NCI-H524 (cell line): ENCODE measurements at regions not wholly inside any gene's neighbourhood (a gene's known extent, or its start where the extent isn't known, plus 50 kb on each side); places are given as distances from the start of the nearest gene placed in this dataset.
A peak's percentile ranks its signal among the peaks of the same experiment; 100 is the strongest.
"Not testable (repeated sequence)": the region's sequence is repeated elsewhere in the genome, so short reads cannot be mapped to it uniquely, and the experiment has no call there.

ENCODE experiments used
- DNase-seq, 2 experiments: peaks; one replicate each; lab custom pipeline; 2025; lab: John Stamatoyannopoulos, UW

- DNase-seq, result no peak
Observed at GRCh38 chrX:36650622-36651021, 357.5 kb upstream of the FAM47C start.

GRCh38 chrX:36683507-36683906, 324.7 kb upstream of the FAM47C start:
- DNase-seq, result no peak

GRCh38 chrX:36684053-36684452, 324.1 kb upstream of the FAM47C start:
- no peak for DNase-seq

GRCh38 chrX:36721990-36722389, 286.2 kb upstream of the FAM47C start:
- no peak for DNase-seq

GRCh38 chrX:36753602-36754001, 254.6 kb upstream of the FAM47C start:
- no peak for DNase-seq

- no peak for DNase-seq
Observed at GRCh38 chrX:36787752-36788151, 220.4 kb upstream of the FAM47C start.

- no peak for DNase-seq
Observed at GRCh38 chrX:36803151-36803550, 205.0 kb upstream of the FAM47C start.

- no peak for DNase-seq
Observed at GRCh38 chrX:36804066-36804465, 204.1 kb upstream of the FAM47C start.

- DNase-seq, result no peak
Observed at GRCh38 chrX:36844857-36845256, 163.3 kb upstream of the FAM47C start.

GRCh38 chrX:36847496-36847895, 160.7 kb upstream of the FAM47C start:
- DNase-seq, result no peak

GRCh38 chrX:36849407-36849806, 158.8 kb upstream of the FAM47C start:
- no peak for DNase-seq

- DNase-seq, result no peak
Observed at GRCh38 chrX:36856849-36857248, 151.3 kb upstream of the FAM47C start.

GRCh38 chrX:36859231-36859630, 148.9 kb upstream of the FAM47C start:
- no peak for DNase-seq

GRCh38 chrX:36861601-36862000, 146.6 kb upstream of the FAM47C start:
- no peak for DNase-seq

- DNase-seq, result peak; percentile 6 to 17
Observed at GRCh38 chrX:36867143-36867542, 141.0 kb upstream of the FAM47C start.

- no peak for DNase-seq
Observed at GRCh38 chrX:36868592-36868991, 139.6 kb upstream of the FAM47C start.

- DNase-seq, result no peak
Observed at GRCh38 chrX:36869457-36869856, 138.7 kb upstream of the FAM47C start.

- DNase-seq, result no peak
Observed at GRCh38 chrX:36897690-36898089, 110.5 kb upstream of the FAM47C start.

GRCh38 chrX:36898301-36898700, 109.9 kb upstream of the FAM47C start:
- peak in 1 of 2 experiments; percentile 0 for DNase-seq

- not testable (repeated sequence) for DNase-seq
Observed at GRCh38 chrX:36904561-36904960, 103.6 kb upstream of the FAM47C start.

GRCh38 chrX:36908801-36909675, 99.1 kb upstream of the FAM47C start:
- peak in 1 of 2 experiments; percentile 50 for DNase-seq

GRCh38 chrX:36909676-36910030, 98.5 kb upstream of the FAM47C start:
- no peak for DNase-seq

GRCh38 chrX:36913551-36913950, 94.6 kb upstream of the FAM47C start:
- no peak for DNase-seq

GRCh38 chrX:36916941-36917340, 91.2 kb upstream of the FAM47C start:
- no peak for DNase-seq
